Naive thymus-derived CD4-positive, alpha-beta T cell (primary cell): ENCODE measurements at regions not wholly inside any gene's neighbourhood (a gene's known extent, or its start where the extent isn't known, plus 50 kb on each side); places are given as distances from the start of the nearest gene placed in this dataset.

ENCODE experiments used
- ATAC-seq: fragments of 150-1000 bp; cut with Tn5 transposase; 2 replicates; pipeline ENCODE4 v1.10.0; 2021; ENCODE audit warnings: mild to moderate bottlenecking, moderate library complexity
- CTCF ChIA-PET: fragments of 350-600 bp; sonication (Branson Sonifier 250); formaldehyde crosslinking; loops from one replicate; lab custom pipeline; 2021; ENCODE audit warnings: antibody characterized with exemption; lab: Charles Lee
- POLR2A ChIA-PET: fragments of 350-600 bp; sonication (Branson Sonifier 250); formaldehyde crosslinking; loops from one replicate; lab custom pipeline; 2021; ENCODE audit warnings: antibody characterized with exemption, inconsistent platforms; lab: Charles Lee
- DNase-seq, 9 donors: peaks; one replicate each; pipeline versions ENCODE4 v3.0.0 to v3.0.0-alpha.2; 2020 to 2022; ENCODE audit warnings: mixed read lengths in 1 of 9
- H3K27ac ChIP-seq: one replicate; pipeline ENCODE4 v1.7.0; 2013; ENCODE audit warnings: mild to moderate bottlenecking, low read depth, low read length, moderate library complexity
- H3K27me3 ChIP-seq, 2 donors: one replicate each; pipeline ENCODE4 v1.7.0; 2013; ENCODE audit warnings: low read length in 2 of 2, mild to moderate bottlenecking in 2 of 2, moderate library complexity in 2 of 2; ENCODE audit not compliant: control insufficient read depth in 2 of 2, insufficient read depth in 2 of 2
- H3K36me3 ChIP-seq, 3 experiments: 1 replicate in 2 of 3; 2 replicates in 1 of 3; pipeline ENCODE4 v1.7.0; 2013; ENCODE audit warnings: low read length in 3 of 3, mild to moderate bottlenecking in 3 of 3, moderate library complexity in 1 of 3; ENCODE audit not compliant: insufficient read depth in 3 of 3, control insufficient read depth in 2 of 3
- H3K4me1 ChIP-seq, 2 donors: one replicate each; pipeline ENCODE4 v1.7.0; 2013; ENCODE audit warnings: low read length in 2 of 2, mild to moderate bottlenecking in 2 of 2, moderate library complexity in 1 of 2; ENCODE audit not compliant: control insufficient read depth in 2 of 2, insufficient read depth in 2 of 2
- H3K4me3 ChIP-seq: 2 replicates; pipeline ENCODE4 v1.7.0; 2013; ENCODE audit warnings: mild to moderate bottlenecking, low read length
- H3K9me3 ChIP-seq, 3 experiments: 1 replicate in 2 of 3; 2 replicates in 1 of 3; pipeline ENCODE4 v1.7.0; 2013; ENCODE audit warnings: low read length in 3 of 3; ENCODE audit not compliant: control insufficient read depth in 2 of 3
- H3K27ac Mint-ChIP-seq, 9 donors: one replicate each; pipeline ENCODE4 v1.8.0; 2020 to 2022; ENCODE audit warnings: mixed read lengths in 9 of 9, mild to moderate bottlenecking in 8 of 9, moderate library complexity in 5 of 9, inconsistent platforms in 2 of 9
- H3K27me3 Mint-ChIP-seq, 5 donors: one replicate each; pipeline ENCODE4 v1.8.0; 2021 to 2022; ENCODE audit warnings: mixed read lengths in 5 of 5, mild to moderate bottlenecking in 1 of 5
- H3K36me3 Mint-ChIP-seq, 5 donors: one replicate each; pipeline ENCODE4 v1.8.0; 2020 to 2022; ENCODE audit warnings: mixed read lengths in 5 of 5, mild to moderate bottlenecking in 3 of 5, inconsistent platforms in 1 of 5
- H3K4me1 Mint-ChIP-seq, 7 donors: one replicate each; pipeline ENCODE4 v1.8.0; 2020 to 2022; ENCODE audit warnings: mixed read lengths in 7 of 7, mild to moderate bottlenecking in 3 of 7, inconsistent platforms in 1 of 7
- H3K4me3 Mint-ChIP-seq, 10 donors: one replicate each; pipeline ENCODE4 v1.8.0; 2020 to 2022; ENCODE audit warnings: mild to moderate bottlenecking in 10 of 10, mixed read lengths in 10 of 10, moderate library complexity in 6 of 10, inconsistent platforms in 2 of 10
- H3K9me3 Mint-ChIP-seq, 11 donors: one replicate each; pipeline ENCODE4 v1.8.0; 2020 to 2022; ENCODE audit warnings: mixed read lengths in 11 of 11, mild to moderate bottlenecking in 4 of 11, inconsistent platforms in 1 of 11, moderate library complexity in 1 of 11
- intact Hi-C, 2 donors: fragments of 100-400 bp; cut with micrococcal nuclease; formaldehyde crosslinking; loops; one replicate each; pipeline ENCODE4 v1.15.1; 2023

- Mint-ChIP-seq H3K4me1 (no peaks in the 10 kb centered on the region), H3K36me3 (peaks cover 0 to 6% (median 0%) of the 10 kb centered on the region in 5 donors), H3K9me3 (peaks cover 0 to 12% (median 3%) of the 10 kb centered on the region in 11 donors), H3K27ac (no peak overlapping the region), H3K27me3 (no peaks in the 10 kb centered on the region), H3K4me3 (no peak overlapping the region)
- ATAC-seq, result no peak
- H3K4me1 ChIP-seq, result no peaks in the 10 kb centered on the region
- no peaks in the 10 kb centered on the region for H3K27me3 ChIP-seq
- ChIA-PET CTCF (no interaction called here), POLR2A (no interaction called here)
- DNase-seq, result no peak
- H3K36me3 ChIP-seq, result no peaks in the 10 kb centered on the region
- no peak overlapping the region for H3K27ac ChIP-seq
- H3K4me3 ChIP-seq, result no peak overlapping the region
- H3K9me3 ChIP-seq, result no peaks in the 10 kb centered on the region
- intact Hi-C loops, result no loop called here
Measured at GRCh38 chr18:73274812-73275621, 407.2 kb upstream of the NETO1 start.

GRCh38 chr18:73270920-73271634, 403.3 kb upstream of the NETO1 start:
- Histone ChIP-seq H3K27ac (no peak overlapping the region), H3K27me3 (no peaks in the 10 kb centered on the region), H3K9me3 (no peaks in the 10 kb centered on the region), H3K4me3 (no peak overlapping the region), H3K36me3 (no peaks in the 10 kb centered on the region), H3K4me1 (no peaks in the 10 kb centered on the region)
- DNase-seq, result no peak
- Mint-ChIP-seq H3K27me3 (no peaks in the 10 kb centered on the region), H3K9me3 (peaks cover 0 to 4% (median 0%) of the 10 kb centered on the region in 11 donors), H3K4me3 (no peak overlapping the region), H3K27ac (no peak overlapping the region), H3K4me1 (no peaks in the 10 kb centered on the region), H3K36me3 (no peaks in the 10 kb centered on the region)
- ATAC-seq, result no peak
- ChIA-PET POLR2A (interaction anchor here (0.6 kb wide), 1 partner anchor 241 kb away, joined by 4 read pairs; no protein-coding TSS in a partner anchor), CTCF (no interaction called here)
- intact Hi-C loops, result no loop called here

- H3K9me3 Mint-ChIP-seq, result peaks cover 0 to 7% (median 0%) of the 10 kb centered on the region in 11 donors
- Histone ChIP-seq H3K27me3 (no peaks in the 10 kb centered on the region), H3K27ac (no peak overlapping the region), H3K4me1 (no peaks in the 10 kb centered on the region), H3K4me3 (no peak overlapping the region), H3K36me3 (no peaks in the 10 kb centered on the region), H3K9me3 (no peaks in the 10 kb centered on the region)
- intact Hi-C loops, result no loop called here
- no peak overlapping the region for H3K27ac Mint-ChIP-seq
- no peak overlapping the region for H3K4me3 Mint-ChIP-seq
- ATAC-seq (no peak), DNase-seq (no peak)
- POLR2A ChIA-PET, result no interaction called here
- CTCF ChIA-PET, result no interaction called here
- H3K27me3 Mint-ChIP-seq, result no peaks in the 10 kb centered on the region
- no peaks in the 10 kb centered on the region for H3K4me1 Mint-ChIP-seq
- H3K36me3 Mint-ChIP-seq, result no peaks in the 10 kb centered on the region
Measured at GRCh38 chr18:73264562-73264921, 396.8 kb upstream of the NETO1 start.

GRCh38 chr18:73261923-73262322, 394.1 kb upstream of the NETO1 start:
- Mint-ChIP-seq H3K4me3 (no peak overlapping the region), H3K4me1 (no peaks in the 10 kb centered on the region), H3K9me3 (peaks cover 0 to 7% (median 0%) of the 10 kb centered on the region in 11 donors), H3K27ac (no peak overlapping the region), H3K27me3 (no peaks in the 10 kb centered on the region), H3K36me3 (no peaks in the 10 kb centered on the region)
- Histone ChIP-seq H3K27me3 (no peaks in the 10 kb centered on the region), H3K27ac (no peak overlapping the region), H3K9me3 (no peaks in the 10 kb centered on the region), H3K36me3 (no peaks in the 10 kb centered on the region), H3K4me1 (no peaks in the 10 kb centered on the region), H3K4me3 (no peak overlapping the region)
- intact Hi-C loops, result no loop called here
- POLR2A ChIA-PET, result no interaction called here
- ATAC-seq, result no peak
- no peak for DNase-seq
- CTCF ChIA-PET, result no interaction called here

GRCh38 chr18:73261243-73261642, 393.5 kb upstream of the NETO1 start:
- no peak overlapping the region for H3K27ac Mint-ChIP-seq
- DNase-seq (no peak), ATAC-seq (no peak)
- Histone ChIP-seq H3K9me3 (no peaks in the 10 kb centered on the region), H3K36me3 (no peaks in the 10 kb centered on the region), H3K27me3 (no peaks in the 10 kb centered on the region), H3K4me1 (no peaks in the 10 kb centered on the region), H3K4me3 (no peak overlapping the region), H3K27ac (no peak overlapping the region)
- POLR2A ChIA-PET, result no interaction called here
- H3K36me3 Mint-ChIP-seq, result no peaks in the 10 kb centered on the region
- H3K4me3 Mint-ChIP-seq, result no peak overlapping the region
- no peaks in the 10 kb centered on the region for H3K27me3 Mint-ChIP-seq
- CTCF ChIA-PET, result no interaction called here
- intact Hi-C loops, result no loop called here
- H3K4me1 Mint-ChIP-seq, result no peaks in the 10 kb centered on the region
- H3K9me3 Mint-ChIP-seq, result peaks cover 0 to 7% (median 0%) of the 10 kb centered on the region in 11 donors

GRCh38 chr18:73258375-73259087, 390.7 kb upstream of the NETO1 start:
- H3K4me1 ChIP-seq, result no peaks in the 10 kb centered on the region
- ATAC-seq, result no peak

More at GRCh38 chr18:73258375-73259087, 390.7 kb upstream of the NETO1 start:
- no peaks in the 10 kb centered on the region for H3K4me1 Mint-ChIP-seq
- H3K27me3 Mint-ChIP-seq, result no peaks in the 10 kb centered on the region
- intact Hi-C loops, result no loop called here
- DNase-seq, result no peak
- H3K36me3 ChIP-seq, result no peaks in the 10 kb centered on the region
- H3K27me3 ChIP-seq, result no peaks in the 10 kb centered on the region
- no peak overlapping the region for H3K27ac ChIP-seq
- no peak overlapping the region for H3K27ac Mint-ChIP-seq
- H3K9me3 ChIP-seq, result no peaks in the 10 kb centered on the region
- H3K4me3 ChIP-seq, result no peak overlapping the region
- ChIA-PET CTCF (no interaction called here), POLR2A (no interaction called here)
- H3K36me3 Mint-ChIP-seq, result no peaks in the 10 kb centered on the region
- peaks cover 0 to 7% (median 0%) of the 10 kb centered on the region in 11 donors for H3K9me3 Mint-ChIP-seq
- H3K4me3 Mint-ChIP-seq, result no peak overlapping the region
